ENCODE measurements at regions not wholly inside any gene's neighbourhood (a gene's known extent, or its start where the extent isn't known, plus 50 kb on each side); places are given as distances from the start of the nearest gene placed in this dataset.

DNA sequence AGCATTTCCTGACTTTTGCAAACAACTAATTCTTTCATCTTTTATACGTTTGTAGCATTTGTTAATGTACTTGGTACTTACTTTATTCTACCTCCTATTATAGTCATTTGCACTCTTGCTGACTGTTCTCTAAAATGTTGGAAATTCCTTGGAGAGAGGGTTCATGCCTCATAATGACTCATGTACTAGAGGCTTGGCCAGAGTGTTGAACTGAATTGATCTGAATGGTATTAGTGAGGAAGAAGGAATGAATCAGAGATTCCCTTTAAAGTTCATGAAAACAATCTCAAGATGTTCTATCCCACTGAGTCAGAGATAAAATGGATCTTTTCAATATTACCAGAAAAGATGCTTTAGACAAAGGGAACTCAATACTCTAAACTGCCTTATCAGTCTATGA, 383.4 kb downstream of the SEC16B start:
- Histone ChIP-seq H3K79me2 (ENCODE audit: low read length) (no peaks in the 10 kb centered on the region), H3K9me3 (ENCODE audit: low read length) (no peaks in the 10 kb centered on the region), H4K20me1 (ENCODE audit: low read length) (no peaks in the 10 kb centered on the region), H3F3A (ENCODE audit: low read length, unreplicated experiment) (no peaks in the 10 kb centered on the region), H3K4me1 (ENCODE audit: insufficient read depth, low read length) (peaks cover 24% of the 10 kb centered on the region), H3K27me3 (ENCODE audit: low read length) (no peaks in the 10 kb centered on the region), H3K4me2 (ENCODE audit: low read length) (peak overlapping the region; percentile 69), H3K9ac (ENCODE audit: low read length) (peak overlapping the region; percentile 27; the same call in 1 of the 2 replicates), H3K4me3 (ENCODE audit: low read length) (0 out of 2 replicates have a peak overlapping the region, but pooled peaks have one; percentile 20), H3K36me3 (ENCODE audit: low read depth, low read length) (no peaks in the 10 kb centered on the region), H3K9me2 (replicated peaks; ENCODE audit: low read length) (no peaks in the 10 kb centered on the region), H2AFZ (ENCODE audit: low read length) (no peak overlapping the region), H3K27ac (ENCODE audit: low read length) (peak overlapping the region; percentile 86)
- DNase-seq (peak; percentile 67), ATAC-seq (no peak)
- POLR2A ChIA-PET (ENCODE audit: unreplicated experiment), result no interaction called here
- intact Hi-C loops (cut with micrococcal nuclease), result no loop called here
- CTCF ChIA-PET, result no interaction called here
- TF ChIP-seq EZH2 (IDR thresholded peaks at IDR 0.05; ENCODE audit: low read length, unreplicated experiment) (no peak), EZH2phosphoT487 (IDR thresholded peaks at IDR 0.05; ENCODE audit: borderline replicate concordance, low read length) (no peak)
- TF ChIP-seq, protein P1, sequence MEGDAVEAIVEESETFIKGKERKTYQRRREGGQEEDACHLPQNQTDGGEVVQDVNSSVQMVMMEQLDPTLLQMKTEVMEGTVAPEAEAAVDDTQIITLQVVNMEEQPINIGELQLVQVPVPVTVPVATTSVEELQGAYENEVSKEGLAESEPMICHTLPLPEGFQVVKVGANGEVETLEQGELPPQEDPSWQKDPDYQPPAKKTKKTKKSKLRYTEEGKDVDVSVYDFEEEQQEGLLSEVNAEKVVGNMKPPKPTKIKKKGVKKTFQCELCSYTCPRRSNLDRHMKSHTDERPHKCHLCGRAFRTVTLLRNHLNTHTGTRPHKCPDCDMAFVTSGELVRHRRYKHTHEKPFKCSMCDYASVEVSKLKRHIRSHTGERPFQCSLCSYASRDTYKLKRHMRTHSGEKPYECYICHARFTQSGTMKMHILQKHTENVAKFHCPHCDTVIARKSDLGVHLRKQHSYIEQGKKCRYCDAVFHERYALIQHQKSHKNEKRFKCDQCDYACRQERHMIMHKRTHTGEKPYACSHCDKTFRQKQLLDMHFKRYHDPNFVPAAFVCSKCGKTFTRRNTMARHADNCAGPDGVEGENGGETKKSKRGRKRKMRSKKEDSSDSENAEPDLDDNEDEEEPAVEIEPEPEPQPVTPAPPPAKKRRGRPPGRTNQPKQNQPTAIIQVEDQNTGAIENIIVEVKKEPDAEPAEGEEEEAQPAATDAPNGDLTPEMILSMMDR (conservative IDR thresholded peaks at IDR 0.05; ENCODE audit: low read depth, low read length), result no peak
- no TSS peak for BruUV-seq (replicated peaks)

DNA sequence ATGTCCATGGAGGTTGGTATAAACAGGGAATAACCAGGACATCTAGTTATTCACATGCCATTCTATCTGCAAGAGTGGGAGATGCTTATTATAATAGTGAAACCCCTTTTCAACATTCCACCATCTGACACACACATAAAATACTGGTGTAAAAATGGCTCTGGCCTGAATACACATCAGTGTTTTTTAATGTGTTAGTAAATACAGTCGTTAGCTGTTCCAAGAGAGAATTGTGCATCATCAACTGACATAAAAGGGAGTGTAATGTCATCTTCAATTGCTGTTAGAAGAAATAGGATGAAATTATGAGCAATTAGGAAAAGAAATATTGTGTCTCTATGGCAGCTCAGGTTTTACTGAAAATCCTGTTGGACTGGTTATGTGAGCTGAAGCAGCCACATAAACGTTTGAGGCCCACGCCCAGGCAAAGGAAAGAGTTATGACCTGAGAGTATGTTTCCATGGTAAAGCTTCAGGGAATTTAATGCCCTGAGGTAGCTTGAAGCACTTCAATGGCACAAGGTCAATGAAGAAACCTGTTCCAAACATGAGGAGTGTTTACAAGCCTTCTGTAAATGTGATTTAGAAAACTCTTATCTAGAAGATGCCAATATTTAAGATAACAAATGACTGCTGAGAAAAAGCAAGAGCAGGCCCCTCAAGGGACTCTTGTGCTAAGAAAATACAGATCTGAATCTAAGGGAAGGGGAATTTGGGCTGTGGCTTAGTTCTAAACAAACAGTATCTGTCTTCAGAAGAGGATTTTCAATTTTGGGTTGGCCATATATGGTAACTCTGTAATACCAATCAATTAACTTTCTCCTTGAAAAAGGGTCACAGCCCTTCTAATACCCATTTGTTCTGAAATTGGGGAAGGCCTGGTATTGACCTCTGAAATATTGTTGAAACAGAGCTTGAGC, 384.3 kb downstream of the SEC16B start:
- Histone ChIP-seq H3F3A (ENCODE audit: low read length, unreplicated experiment) (no peaks in the 10 kb centered on the region), H3K4me1 (ENCODE audit: insufficient read depth, low read length) (peaks cover 24% of the 10 kb centered on the region), H3K27me3 (ENCODE audit: low read length) (no peaks in the 10 kb centered on the region), H3K36me3 (ENCODE audit: low read depth, low read length) (no peaks in the 10 kb centered on the region), H3K9me3 (ENCODE audit: low read length) (no peaks in the 10 kb centered on the region), H3K79me2 (ENCODE audit: low read length) (no peaks in the 10 kb centered on the region), H3K4me2 (ENCODE audit: low read length) (peak overlapping the region; percentile 69), H2AFZ (ENCODE audit: low read length) (no peak overlapping the region), H3K4me3 (ENCODE audit: low read length) (0 out of 2 replicates have a peak overlapping the region, but pooled peaks have one; percentile 20), H3K9ac (ENCODE audit: low read length) (peak overlapping the region; percentile 27; the same call in 1 of the 2 replicates), H3K9me2 (replicated peaks; ENCODE audit: low read length) (no peaks in the 10 kb centered on the region), H4K20me1 (ENCODE audit: low read length) (no peaks in the 10 kb centered on the region), H3K27ac (ENCODE audit: low read length) (peak overlapping the region; percentile 86)
- DNase-seq (peak; percentile 87), ATAC-seq (peak; percentile 56; the same call in 1 of the 2 replicates)
- CTCF ChIA-PET, result no interaction called here
- TF ChIP-seq EZH2phosphoT487 (IDR thresholded peaks at IDR 0.05; ENCODE audit: borderline replicate concordance, low read length) (no peak), EZH2 (IDR thresholded peaks at IDR 0.05; ENCODE audit: low read length, unreplicated experiment) (no peak)
- TF ChIP-seq, protein P1 (conservative IDR thresholded peaks at IDR 0.05; ENCODE audit: low read depth, low read length), result no peak
- intact Hi-C loops (cut with micrococcal nuclease), result no loop called here
- POLR2A ChIA-PET (ENCODE audit: unreplicated experiment), result no interaction called here
- BruUV-seq (replicated peaks), result no TSS peak

DNA sequence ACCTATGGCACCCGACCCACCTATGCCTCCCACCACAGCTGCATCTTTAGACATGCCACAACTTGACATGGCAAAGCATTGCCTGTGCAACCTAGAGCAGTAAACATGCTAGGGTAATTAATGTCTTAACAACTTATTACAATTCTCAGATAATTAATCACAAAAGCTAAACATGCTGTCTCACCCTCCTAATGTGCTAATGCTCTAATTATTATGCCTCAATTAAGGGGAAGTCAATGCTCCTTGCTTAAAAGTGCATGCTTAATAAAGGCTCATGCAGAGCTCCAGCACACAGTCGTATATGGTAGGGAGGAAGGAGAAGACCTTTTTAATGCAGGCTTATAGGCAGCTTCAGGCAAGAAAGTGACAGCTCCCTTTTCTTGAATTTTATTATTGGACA, 396.0 kb downstream of the SEC16B start:
- BruUV-seq (replicated peaks), result no TSS peak
- Histone ChIP-seq H3K4me3 (ENCODE audit: low read length) (no peak overlapping the region), H3K4me2 (ENCODE audit: low read length) (no peak overlapping the region), H2AFZ (ENCODE audit: low read length) (no peak overlapping the region), H3K36me3 (ENCODE audit: low read depth, low read length) (no peaks in the 10 kb centered on the region), H3K9me2 (replicated peaks; ENCODE audit: low read length) (no peaks in the 10 kb centered on the region), H3K4me1 (ENCODE audit: insufficient read depth, low read length) (no peaks in the 10 kb centered on the region), H4K20me1 (ENCODE audit: low read length) (no peaks in the 10 kb centered on the region), H3K9ac (ENCODE audit: low read length) (no peak overlapping the region), H3F3A (ENCODE audit: low read length, unreplicated experiment) (no peaks in the 10 kb centered on the region), H3K27me3 (ENCODE audit: low read length) (no peaks in the 10 kb centered on the region), H3K9me3 (ENCODE audit: low read length) (no peaks in the 10 kb centered on the region), H3K79me2 (ENCODE audit: low read length) (no peaks in the 10 kb centered on the region), H3K27ac (ENCODE audit: low read length) (no peak overlapping the region)
- intact Hi-C loops (cut with micrococcal nuclease), result no loop called here
- POLR2A ChIA-PET (ENCODE audit: unreplicated experiment), result no interaction called here
- TF ChIP-seq EZH2 (IDR thresholded peaks at IDR 0.05; ENCODE audit: low read length, unreplicated experiment), result no peak
- TF ChIP-seq, protein P1 (conservative IDR thresholded peaks at IDR 0.05; ENCODE audit: low read depth, low read length), result no peak
- no peak for TF ChIP-seq EZH2phosphoT487 (IDR thresholded peaks at IDR 0.05; ENCODE audit: borderline replicate concordance, low read length)
- ATAC-seq, result no peak
- no peak for DNase-seq
- CTCF ChIA-PET, result no interaction called here

All from PC-3 (cell line).